ENCODE measurements at regions not wholly inside any gene's neighbourhood (a gene's known extent, or its start where the extent isn't known, plus 50 kb on each side); places are given as distances from the start of the nearest gene placed in this dataset.

- 94% methylated on average over 6 of the region's 6 CpGs for WGBS (ENCODE audit: low lambda C conversion rate, missing lambda C conversion rate)
- Histone ChIP-seq H3K79me2 (no peaks in the 10 kb centered on the region), H3K4me1 (ENCODE audit: insufficient read depth) (no peaks in the 10 kb centered on the region), H3K4me3 (no peak overlapping the region), H3K27ac (no peak overlapping the region), H3K27me3 (no peaks in the 10 kb centered on the region), H3K9me3 (ENCODE audit: low read depth) (no peaks in the 10 kb centered on the region), H2AFZ (no peak overlapping the region), H3K36me3 (replicated peaks; ENCODE audit: insufficient read depth, low read depth) (no peaks in the 10 kb centered on the region), H4K20me1 (ENCODE audit: insufficient read depth, poor library complexity, severe bottlenecking) (no peaks in the 10 kb centered on the region), H3K9me2 (replicated peaks; ENCODE audit: insufficient read depth) (no peaks in the 10 kb centered on the region), H3K4me2 (no peak overlapping the region)
- no peak for DNase-seq (ENCODE audit: low spot score)
- TF ChIP-seq EZH2phosphoT487 (IDR thresholded peaks at IDR 0.05; ENCODE audit: low read depth, severe bottlenecking, unreplicated experiment) (no peak), CTCF (IDR thresholded peaks at IDR 0.05; ENCODE audit: poor library complexity) (no peak), EZH2 (IDR thresholded peaks at IDR 0.05; ENCODE audit: borderline replicate concordance) (no peak)
Measured at GRCh38 chr2:235430366-235431083, 63.3 kb upstream of the AGAP1 start.

- 85% methylated on average over 17 of the region's 17 CpGs for WGBS (ENCODE audit: low lambda C conversion rate, missing lambda C conversion rate)
- no peak overlapping the region for H3K4me2 ChIP-seq
- H3K9me2 ChIP-seq (replicated peaks; ENCODE audit: insufficient read depth): no peaks in the 10 kb centered on the region
- no peaks in the 10 kb centered on the region for H3K36me3 ChIP-seq (replicated peaks; ENCODE audit: insufficient read depth, low read depth)
- TF ChIP-seq EZH2 (IDR thresholded peaks at IDR 0.05; ENCODE audit: borderline replicate concordance) (no peak), EZH2phosphoT487 (IDR thresholded peaks at IDR 0.05; ENCODE audit: low read depth, severe bottlenecking, unreplicated experiment) (no peak), CTCF (IDR thresholded peaks at IDR 0.05; ENCODE audit: poor library complexity) (no peak)
- no peaks in the 10 kb centered on the region for H3K4me1 ChIP-seq (ENCODE audit: insufficient read depth)
- no peak overlapping the region for H3K27ac ChIP-seq
- H3K4me3 ChIP-seq: no peak overlapping the region
- no peaks in the 10 kb centered on the region for H3K27me3 ChIP-seq
- H4K20me1 ChIP-seq (ENCODE audit: insufficient read depth, poor library complexity, severe bottlenecking): no peaks in the 10 kb centered on the region
- no peaks in the 10 kb centered on the region for H3K9me3 ChIP-seq (ENCODE audit: low read depth)
- no peaks in the 10 kb centered on the region for H3K79me2 ChIP-seq
- H2AFZ ChIP-seq: no peak overlapping the region
- no peak for DNase-seq (ENCODE audit: low spot score)
Measured at GRCh38 chr2:235432741-235433520, 60.9 kb upstream of the AGAP1 start.

GRCh38 chr2:235433860-235434259 is 60.0 kb upstream of the AGAP1 start:
- no peak overlapping the region for H2AFZ ChIP-seq

More at GRCh38 chr2:235433860-235434259, 60.0 kb upstream of the AGAP1 start:
- Histone ChIP-seq H3K27me3 (no peaks in the 10 kb centered on the region), H3K4me1 (ENCODE audit: insufficient read depth) (no peaks in the 10 kb centered on the region), H3K36me3 (replicated peaks; ENCODE audit: insufficient read depth, low read depth) (no peaks in the 10 kb centered on the region), H3K4me2 (no peak overlapping the region), H3K9me3 (ENCODE audit: low read depth) (no peaks in the 10 kb centered on the region), H3K27ac (no peak overlapping the region), H4K20me1 (ENCODE audit: insufficient read depth, poor library complexity, severe bottlenecking) (no peaks in the 10 kb centered on the region), H3K79me2 (no peaks in the 10 kb centered on the region), H3K9me2 (replicated peaks; ENCODE audit: insufficient read depth) (no peaks in the 10 kb centered on the region), H3K4me3 (no peak overlapping the region)
- WGBS (ENCODE audit: low lambda C conversion rate, missing lambda C conversion rate): 89% methylated on average over 4 of the region's 4 CpGs
- TF ChIP-seq EZH2phosphoT487 (IDR thresholded peaks at IDR 0.05; ENCODE audit: low read depth, severe bottlenecking, unreplicated experiment): no peak
- no peak for TF ChIP-seq EZH2 (IDR thresholded peaks at IDR 0.05; ENCODE audit: borderline replicate concordance)
- no peak for TF ChIP-seq CTCF (IDR thresholded peaks at IDR 0.05; ENCODE audit: poor library complexity)
- DNase-seq (ENCODE audit: low spot score): no peak

Data from hepatocyte (in vitro differentiated cells).